GM19328 (cell line): ENCODE measurements at regions not wholly inside any gene's neighbourhood (a gene's known extent, or its start where the extent isn't known, plus 50 kb on each side); places are given as distances from the start of the nearest gene placed in this dataset.

Experiments
- ATAC-seq: cut with Tn5 transposase; IDR thresholded peaks from one replicate; pipeline ENCODE4 v1.9.1; 2021; ENCODE audit warnings: mild to moderate bottlenecking, moderate library complexity; ENCODE audit not compliant: unreplicated experiment

DNA sequence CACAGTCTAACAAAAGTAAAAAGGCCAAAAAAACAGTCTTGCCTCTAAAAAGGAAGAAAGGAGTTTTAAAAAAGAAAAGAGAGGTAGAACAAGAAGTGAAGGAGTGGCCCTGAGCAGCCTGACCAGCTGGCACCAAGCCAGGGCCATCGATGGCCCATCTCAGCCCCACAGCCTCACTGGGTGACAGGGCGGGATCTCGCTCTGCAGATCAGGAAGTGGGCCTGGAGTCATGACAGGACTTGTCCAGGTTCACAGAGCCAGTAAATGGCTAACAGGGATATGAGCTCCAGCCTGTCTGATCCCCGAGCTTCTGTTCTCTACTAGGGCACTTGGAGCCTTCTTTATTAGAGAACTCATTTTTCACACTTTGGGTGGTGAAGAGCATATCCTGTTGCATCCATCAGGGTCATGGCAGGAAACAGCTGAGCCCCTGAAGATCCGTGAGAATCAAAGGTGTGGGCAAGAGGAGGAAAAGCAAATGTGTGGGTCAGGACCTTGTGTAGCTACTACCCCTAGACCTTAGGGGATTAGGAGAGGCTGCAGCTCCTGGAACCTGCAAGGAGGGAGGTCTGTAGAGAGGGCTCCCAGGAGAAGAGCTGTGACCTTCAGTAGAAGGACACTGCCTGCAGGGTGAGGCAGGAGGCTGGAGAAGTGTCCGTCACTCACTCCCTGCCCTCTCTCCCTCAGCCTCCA lies 299.0 kb upstream of the MSX2 start:
- no peak for ATAC-seq

GRCh38 chr5:174425964-174426290 lies 298.5 kb upstream of the MSX2 start:
- no peak for ATAC-seq

GRCh38 chr5:174426388-174426787 lies 298.0 kb upstream of the MSX2 start:
- ATAC-seq = no peak

- ATAC-seq = no peak
Measured at GRCh38 chr5:174426851-174427250, 297.5 kb upstream of the MSX2 start.

DNA sequence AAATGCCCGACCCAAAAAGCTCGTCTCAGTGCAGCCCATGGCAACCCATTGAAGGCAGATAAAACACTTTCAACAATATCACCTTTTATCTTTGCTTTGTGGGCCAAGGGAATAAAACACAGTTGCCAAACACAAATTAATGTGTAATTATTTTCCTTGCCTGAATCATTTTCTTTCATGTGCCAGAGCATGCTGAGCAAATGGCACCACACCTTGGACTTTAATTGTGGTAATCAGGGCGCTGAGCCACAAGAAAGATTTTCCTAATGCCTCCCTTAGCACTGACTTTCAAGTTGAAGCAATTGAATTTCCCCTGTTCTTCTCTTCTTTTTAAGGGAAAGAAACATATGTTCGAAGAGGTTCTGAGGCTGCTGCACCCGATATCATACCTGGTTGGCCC lies 297.1 kb upstream of the MSX2 start:
- no peak for ATAC-seq

DNA sequence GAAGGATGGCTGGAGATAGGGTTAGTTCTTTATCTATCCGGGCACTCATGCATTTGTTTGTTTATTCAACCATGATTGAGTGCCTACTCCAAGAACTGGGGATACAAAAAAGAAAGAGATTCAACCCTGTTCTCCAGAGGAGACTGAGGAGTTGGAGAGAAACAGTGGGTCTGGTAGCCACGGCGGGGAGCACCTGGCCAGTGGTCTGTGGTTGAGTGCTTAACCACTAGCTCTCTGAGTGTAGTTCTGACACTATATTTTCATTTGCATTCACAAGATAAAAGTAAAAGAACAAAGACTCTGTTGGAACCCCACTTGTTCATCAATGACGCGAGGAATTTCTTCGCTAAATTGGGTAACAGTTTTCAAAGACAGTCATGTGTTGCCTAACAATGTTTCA lies 295.5 kb upstream of the MSX2 start:
- ATAC-seq = no peak

GRCh38 chr5:174430940-174431339 lies 293.4 kb upstream of the MSX2 start:
- no peak for ATAC-seq

DNA sequence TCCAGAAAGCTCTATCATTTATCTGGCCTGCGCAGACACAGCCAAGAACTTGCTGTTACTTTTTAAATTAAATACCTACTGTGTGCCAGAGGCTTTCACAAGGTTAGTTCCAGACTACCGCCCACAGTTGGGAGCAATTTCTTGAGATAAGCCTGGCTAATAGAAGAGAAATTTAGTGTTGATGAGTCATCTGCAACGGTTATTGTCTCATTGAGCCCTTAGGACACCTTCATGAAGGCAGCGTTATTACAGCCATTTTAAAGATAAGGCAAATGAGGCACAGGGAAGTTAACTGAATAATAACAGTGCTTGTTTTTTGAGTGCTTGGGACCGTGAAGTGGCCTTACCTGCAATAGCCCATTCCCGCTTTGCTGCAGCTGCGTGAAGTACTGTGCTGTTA lies 292.9 kb upstream of the MSX2 start:
- no peak for ATAC-seq

DNA sequence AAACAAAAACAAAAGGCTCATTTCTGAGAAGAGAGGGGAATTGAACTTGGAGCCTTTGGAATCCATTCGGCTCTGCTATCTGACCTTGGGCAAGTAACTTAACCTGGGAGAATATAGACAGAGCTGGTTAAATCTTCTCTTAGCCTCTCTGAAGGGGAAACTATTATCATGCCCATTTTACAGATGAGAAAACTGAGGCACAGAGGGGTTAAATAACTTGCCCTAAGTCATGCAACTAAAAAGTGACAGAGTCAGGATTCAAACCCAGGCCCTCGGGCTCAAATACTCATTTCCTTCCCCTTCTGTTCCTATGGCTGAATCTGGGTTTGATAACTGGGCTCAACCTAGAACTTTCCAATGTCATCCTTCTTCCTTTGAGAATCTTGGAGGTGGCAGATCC lies 291.3 kb upstream of the MSX2 start:
- ATAC-seq = no peak

DNA sequence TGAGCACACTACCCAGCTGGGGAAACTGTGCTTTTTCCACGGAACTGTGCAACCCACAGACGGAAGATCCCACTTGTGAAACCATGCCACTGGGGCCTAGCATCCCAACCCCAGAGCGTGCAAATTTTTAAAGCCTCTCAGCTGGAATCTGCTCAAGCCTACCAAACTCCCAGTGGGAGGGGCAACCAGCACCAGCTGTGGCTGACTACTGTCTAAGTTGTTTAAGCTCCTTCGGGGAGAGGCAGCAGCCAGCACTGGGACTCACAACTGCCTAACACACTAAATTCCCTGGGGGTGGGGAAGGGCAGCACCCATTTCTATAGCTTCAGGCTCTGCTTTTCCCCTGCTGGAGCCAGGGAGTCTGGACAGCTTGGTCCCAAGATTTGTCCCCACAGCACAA lies 287.6 kb upstream of the MSX2 start:
- no peak for ATAC-seq

GRCh38 chr5:174444479-174445188 lies 279.7 kb upstream of the MSX2 start:
- no peak for ATAC-seq

GRCh38 chr5:174446446-174446845 lies 277.9 kb upstream of the MSX2 start:
- ATAC-seq = no peak

GRCh38 chr5:174446988-174447387 lies 277.4 kb upstream of the MSX2 start:
- ATAC-seq = no peak

- no peak for ATAC-seq
Measured at GRCh38 chr5:174448041-174448440, 276.3 kb upstream of the MSX2 start.

GRCh38 chr5:174448662-174449061 lies 275.7 kb upstream of the MSX2 start:
- no peak for ATAC-seq

- no peak for ATAC-seq
Measured at GRCh38 chr5:174453690-174454089, 270.7 kb upstream of the MSX2 start.

DNA sequence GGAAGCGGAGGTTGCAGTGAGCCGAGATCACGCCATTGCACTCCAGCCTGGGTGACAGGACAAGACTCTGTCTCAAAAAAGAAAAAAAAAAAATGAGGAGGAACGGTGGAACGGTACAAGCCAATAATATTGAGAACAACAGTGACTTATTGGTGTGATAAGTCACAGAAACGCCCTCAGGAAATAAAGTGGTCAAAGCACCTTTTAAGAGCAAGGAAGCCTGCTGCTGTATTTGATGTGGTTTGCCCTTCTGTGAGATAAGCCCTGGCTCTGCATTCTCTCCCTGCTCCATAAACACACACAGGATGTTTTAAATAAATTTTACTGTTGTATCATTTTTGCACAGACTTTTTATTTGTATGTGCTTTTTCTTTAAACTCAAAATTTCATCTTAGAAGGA lies 269.9 kb upstream of the MSX2 start:
- ATAC-seq = no peak

DNA sequence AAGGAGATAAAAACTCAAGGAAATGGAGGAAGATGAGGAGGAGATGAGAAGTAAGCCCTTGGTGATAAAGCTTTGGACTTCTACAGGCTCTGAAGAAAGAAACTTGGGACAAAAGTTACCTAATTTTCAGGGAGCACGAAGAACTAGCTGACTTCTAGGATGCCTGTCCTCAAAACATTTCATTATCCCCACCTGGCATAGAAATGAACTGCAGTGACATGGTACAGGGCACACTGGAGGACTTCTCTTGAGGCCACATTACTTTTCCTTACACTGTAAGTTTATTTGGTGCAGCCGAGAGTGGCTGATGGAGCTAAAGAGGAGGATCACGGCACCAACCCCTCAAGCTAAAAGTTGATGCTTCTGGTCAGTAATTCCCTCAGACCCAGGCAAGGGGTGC lies 269.5 kb upstream of the MSX2 start:
- ATAC-seq = no peak

- no peak for ATAC-seq
Measured at GRCh38 chr5:174455301-174455700, 269.1 kb upstream of the MSX2 start.

DNA sequence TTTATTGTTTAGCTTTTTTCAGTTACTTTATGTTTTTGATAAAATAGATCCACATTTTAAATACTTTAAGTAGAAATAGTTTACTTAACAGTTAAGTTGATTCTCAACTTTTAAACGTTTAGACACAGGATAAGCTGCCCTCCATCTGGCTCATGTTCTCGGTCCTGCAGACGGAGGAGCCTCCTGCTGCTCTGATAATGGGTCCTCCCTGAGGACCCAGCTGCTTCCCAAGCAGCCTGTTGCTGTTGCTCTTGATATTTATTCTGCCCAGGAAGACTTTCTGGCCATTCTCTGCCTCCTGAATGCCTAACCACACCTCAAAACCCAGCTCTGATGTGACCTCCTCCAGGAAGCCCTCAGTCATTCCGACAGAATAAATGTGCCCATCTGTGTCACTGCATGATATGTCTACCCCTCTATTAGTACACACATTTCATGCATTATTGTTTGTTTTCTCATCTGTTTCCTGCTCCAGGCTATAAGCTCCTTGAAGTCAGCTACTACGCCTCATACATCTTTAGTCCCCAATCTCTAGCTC lies 267.2 kb upstream of the MSX2 start:
- ATAC-seq = no peak

- ATAC-seq = no peak
Measured at GRCh38 chr5:174459071-174459702, 265.2 kb upstream of the MSX2 start.

DNA sequence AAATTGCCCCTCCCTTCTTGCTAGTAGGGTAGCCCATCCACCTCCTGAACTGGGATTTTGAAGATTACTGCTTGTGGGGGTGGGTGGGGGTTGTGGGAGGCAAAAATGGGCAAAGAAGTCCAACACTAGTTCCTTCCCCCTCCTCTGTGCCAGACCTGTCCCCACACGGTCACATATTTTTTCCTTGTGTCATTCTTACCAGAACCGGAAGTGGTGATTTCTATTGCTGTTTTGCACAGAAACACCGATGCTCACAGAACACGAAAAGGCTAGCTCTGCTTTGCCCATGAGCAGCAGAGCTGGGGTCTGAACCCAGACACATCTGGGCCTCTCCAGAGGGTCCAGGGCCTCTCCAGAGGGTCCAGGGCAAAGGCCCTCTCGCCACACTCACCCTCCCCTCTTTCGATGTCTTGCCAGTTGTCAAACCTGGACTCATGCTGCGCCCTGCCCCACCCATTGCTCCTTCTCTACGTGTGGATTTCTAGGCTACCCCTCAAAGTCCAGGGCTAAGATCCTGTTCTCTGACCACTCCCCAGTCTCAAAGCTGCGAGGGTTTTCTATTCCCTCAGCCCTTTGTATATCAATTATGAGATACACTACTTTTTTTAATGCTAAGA lies 264.4 kb upstream of the MSX2 start:
- no peak for ATAC-seq
